ENCODE measurements at regions not wholly inside any gene's neighbourhood (a gene's known extent, or its start where the extent isn't known, plus 50 kb on each side); places are given as distances from the start of the nearest gene placed in this dataset.

GRCh38 chr5:120874081-120874862 lies 410.2 kb downstream of the PRR16 start:
- Mint-ChIP-seq H3K27ac (ENCODE audit: unreplicated experiment) (no peak overlapping the region), H3K27me3 (ENCODE audit: unreplicated experiment) (no peaks in the 10 kb centered on the region), H3K4me3 (ENCODE audit: unreplicated experiment) (no peak overlapping the region), H3K36me3 (ENCODE audit: unreplicated experiment) (peaks cover 4% of the 10 kb centered on the region), H3K9me3 (ENCODE audit: unreplicated experiment) (no peaks in the 10 kb centered on the region), H3K4me1 (ENCODE audit: low read depth, unreplicated experiment) (no peaks in the 10 kb centered on the region)
- no peak for DNase-seq
- no peak for TF ChIP-seq CTCF (IDR thresholded peaks at IDR 0.05; ENCODE audit: partially characterized antibody, unreplicated experiment)

GRCh38 chr5:120882038-120882775 lies 418.1 kb downstream of the PRR16 start:
- no peak overlapping the region for H3K4me3 Mint-ChIP-seq (ENCODE audit: unreplicated experiment)
- DNase-seq, result no peak
- H3K9me3 Mint-ChIP-seq (ENCODE audit: unreplicated experiment), result no peaks in the 10 kb centered on the region
- no peak for TF ChIP-seq CTCF (IDR thresholded peaks at IDR 0.05; ENCODE audit: partially characterized antibody, unreplicated experiment)
- H3K36me3 Mint-ChIP-seq (ENCODE audit: unreplicated experiment), result no peaks in the 10 kb centered on the region
- H3K27ac Mint-ChIP-seq (ENCODE audit: unreplicated experiment), result no peak overlapping the region
- no peaks in the 10 kb centered on the region for H3K27me3 Mint-ChIP-seq (ENCODE audit: unreplicated experiment)
- no peaks in the 10 kb centered on the region for H3K4me1 Mint-ChIP-seq (ENCODE audit: low read depth, unreplicated experiment)

- no peaks in the 10 kb centered on the region for H3K4me1 Mint-ChIP-seq (ENCODE audit: low read depth, unreplicated experiment)
- no peak overlapping the region for H3K4me3 Mint-ChIP-seq (ENCODE audit: unreplicated experiment)
- H3K27me3 Mint-ChIP-seq (ENCODE audit: unreplicated experiment), result no peaks in the 10 kb centered on the region
- no peak overlapping the region for H3K27ac Mint-ChIP-seq (ENCODE audit: unreplicated experiment)
- H3K9me3 Mint-ChIP-seq (ENCODE audit: unreplicated experiment), result no peaks in the 10 kb centered on the region
- no peak for TF ChIP-seq CTCF (IDR thresholded peaks at IDR 0.05; ENCODE audit: partially characterized antibody, unreplicated experiment)
- DNase-seq, result no peak
- no peaks in the 10 kb centered on the region for H3K36me3 Mint-ChIP-seq (ENCODE audit: unreplicated experiment)
Measured at GRCh38 chr5:120886351-120886860, 422.3 kb downstream of the PRR16 start.

- H3K27ac Mint-ChIP-seq (ENCODE audit: unreplicated experiment), result no peak overlapping the region
- H3K4me1 Mint-ChIP-seq (ENCODE audit: low read depth, unreplicated experiment), result no peaks in the 10 kb centered on the region
- no peaks in the 10 kb centered on the region for H3K27me3 Mint-ChIP-seq (ENCODE audit: unreplicated experiment)
- DNase-seq, result no peak
- H3K4me3 Mint-ChIP-seq (ENCODE audit: unreplicated experiment), result no peak overlapping the region
- no peaks in the 10 kb centered on the region for H3K9me3 Mint-ChIP-seq (ENCODE audit: unreplicated experiment)
- no peaks in the 10 kb centered on the region for H3K36me3 Mint-ChIP-seq (ENCODE audit: unreplicated experiment)
- no peak for TF ChIP-seq CTCF (IDR thresholded peaks at IDR 0.05; ENCODE audit: partially characterized antibody, unreplicated experiment)
Measured at GRCh38 chr5:120895660-120896059, 431.6 kb downstream of the PRR16 start.

GRCh38 chr5:120901199-120901598 lies 437.1 kb downstream of the PRR16 start:
- H3K9me3 Mint-ChIP-seq (ENCODE audit: unreplicated experiment), result no peaks in the 10 kb centered on the region
- TF ChIP-seq CTCF (IDR thresholded peaks at IDR 0.05; ENCODE audit: partially characterized antibody, unreplicated experiment), result no peak
- H3K27me3 Mint-ChIP-seq (ENCODE audit: unreplicated experiment), result no peaks in the 10 kb centered on the region
- H3K4me3 Mint-ChIP-seq (ENCODE audit: unreplicated experiment), result no peak overlapping the region
- no peaks in the 10 kb centered on the region for H3K4me1 Mint-ChIP-seq (ENCODE audit: low read depth, unreplicated experiment)
- DNase-seq, result no peak
- no peak overlapping the region for H3K27ac Mint-ChIP-seq (ENCODE audit: unreplicated experiment)
- H3K36me3 Mint-ChIP-seq (ENCODE audit: unreplicated experiment), result no peaks in the 10 kb centered on the region

Measured in glutamatergic neuron (in vitro differentiated cells).